BE2C (cell line): ENCODE measurements at regions not wholly inside any gene's neighbourhood (a gene's known extent, or its start where the extent isn't known, plus 50 kb on each side); places are given as distances from the start of the nearest gene placed in this dataset.

ENCODE experiments used
- DNase-seq: peaks from one replicate; pipeline ENCODE4 v3.0.0-alpha.2; 2020
- H3K27me3 ChIP-seq: fragments of 250-450 bp; sonication (Bioruptor Pico); 2 replicates; pipeline ENCODE4 v1.5.1; 2020; ENCODE audit warnings: mild to moderate bottlenecking
- H3K36me3 ChIP-seq: fragments of 250-450 bp; sonication (Bioruptor Pico); 2 replicates; pipeline ENCODE4 v1.5.1; 2020; ENCODE audit warnings: mild to moderate bottlenecking
- H3K4me1 ChIP-seq: fragments of 250-450 bp; sonication (Bioruptor Pico); 2 replicates; pipeline ENCODE4 v1.5.1; 2020
- H3K4me3 ChIP-seq: 2 replicates; pipeline ENCODE4 v1.5.1; 2011; ENCODE audit warnings: low read depth, low read length
- H3K9me3 ChIP-seq: fragments of 250-450 bp; sonication (Bioruptor Pico); 2 replicates; pipeline ENCODE4 v1.5.1; 2020
- TF ChIP-seq, protein P1 (sequence below): IDR thresholded peaks from 2 replicates; pipeline ENCODE4 v1.5.1; 2012; ENCODE audit warnings: mild to moderate bottlenecking, low read depth, low read length

DNA sequence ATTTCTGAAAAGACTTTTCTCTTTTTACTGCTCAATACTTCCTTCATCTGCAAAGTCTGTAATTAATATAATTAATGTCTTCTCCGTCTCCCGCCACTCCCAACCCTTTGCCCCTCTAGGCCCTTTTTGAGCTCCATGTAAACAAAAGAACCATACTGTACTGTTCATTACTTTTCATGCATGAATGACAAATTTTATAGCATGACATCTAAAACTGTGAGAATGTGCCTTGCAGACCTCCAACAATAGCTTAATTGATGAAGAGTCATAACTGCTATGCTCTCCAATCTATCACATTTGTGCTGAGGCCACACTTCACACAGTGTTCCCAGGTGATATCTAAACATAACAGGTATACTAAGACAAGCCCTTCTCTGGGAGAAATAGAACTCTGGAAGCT lies 1122.7 kb upstream of the ATXN7L3B start:
- no peak for DNase-seq
- H3K9me3 ChIP-seq = no peaks in the 10 kb centered on the region

DNA sequence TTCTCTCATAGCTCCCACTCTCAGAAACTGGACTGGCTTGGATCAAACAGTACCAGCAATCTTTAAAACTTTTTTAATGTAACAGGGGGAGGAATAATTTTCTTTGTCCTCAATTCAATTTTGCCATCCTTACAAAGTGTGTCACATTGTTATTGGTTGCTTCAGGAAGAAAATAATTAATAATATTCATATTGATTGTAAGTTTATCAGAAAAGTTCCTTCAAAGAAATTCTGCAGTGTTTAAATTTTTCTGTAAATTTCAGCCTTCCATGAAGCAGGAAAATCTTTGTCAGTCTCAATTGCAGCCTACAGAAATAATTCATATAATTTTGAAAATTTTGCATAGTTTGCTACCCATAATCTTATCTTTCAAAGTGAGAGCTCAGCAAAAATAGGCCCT lies 1119.1 kb upstream of the ATXN7L3B start:
- Histone ChIP-seq H3K9me3 (no peaks in the 10 kb centered on the region), H3K4me3 (no peak overlapping the region), H3K36me3 (no peaks in the 10 kb centered on the region), H3K27me3 (no peaks in the 10 kb centered on the region), H3K4me1 (no peaks in the 10 kb centered on the region)
- DNase-seq = no peak
- TF ChIP-seq, protein P1, sequence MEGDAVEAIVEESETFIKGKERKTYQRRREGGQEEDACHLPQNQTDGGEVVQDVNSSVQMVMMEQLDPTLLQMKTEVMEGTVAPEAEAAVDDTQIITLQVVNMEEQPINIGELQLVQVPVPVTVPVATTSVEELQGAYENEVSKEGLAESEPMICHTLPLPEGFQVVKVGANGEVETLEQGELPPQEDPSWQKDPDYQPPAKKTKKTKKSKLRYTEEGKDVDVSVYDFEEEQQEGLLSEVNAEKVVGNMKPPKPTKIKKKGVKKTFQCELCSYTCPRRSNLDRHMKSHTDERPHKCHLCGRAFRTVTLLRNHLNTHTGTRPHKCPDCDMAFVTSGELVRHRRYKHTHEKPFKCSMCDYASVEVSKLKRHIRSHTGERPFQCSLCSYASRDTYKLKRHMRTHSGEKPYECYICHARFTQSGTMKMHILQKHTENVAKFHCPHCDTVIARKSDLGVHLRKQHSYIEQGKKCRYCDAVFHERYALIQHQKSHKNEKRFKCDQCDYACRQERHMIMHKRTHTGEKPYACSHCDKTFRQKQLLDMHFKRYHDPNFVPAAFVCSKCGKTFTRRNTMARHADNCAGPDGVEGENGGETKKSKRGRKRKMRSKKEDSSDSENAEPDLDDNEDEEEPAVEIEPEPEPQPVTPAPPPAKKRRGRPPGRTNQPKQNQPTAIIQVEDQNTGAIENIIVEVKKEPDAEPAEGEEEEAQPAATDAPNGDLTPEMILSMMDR = no peak

More for the DNA sequence above, 1122.7 kb upstream of the ATXN7L3B start:
- Histone ChIP-seq H3K27me3 (no peaks in the 10 kb centered on the region), H3K4me1 (no peaks in the 10 kb centered on the region), H3K36me3 (no peaks in the 10 kb centered on the region), H3K4me3 (no peak overlapping the region)
- TF ChIP-seq, protein P1 = no peak

DNA sequence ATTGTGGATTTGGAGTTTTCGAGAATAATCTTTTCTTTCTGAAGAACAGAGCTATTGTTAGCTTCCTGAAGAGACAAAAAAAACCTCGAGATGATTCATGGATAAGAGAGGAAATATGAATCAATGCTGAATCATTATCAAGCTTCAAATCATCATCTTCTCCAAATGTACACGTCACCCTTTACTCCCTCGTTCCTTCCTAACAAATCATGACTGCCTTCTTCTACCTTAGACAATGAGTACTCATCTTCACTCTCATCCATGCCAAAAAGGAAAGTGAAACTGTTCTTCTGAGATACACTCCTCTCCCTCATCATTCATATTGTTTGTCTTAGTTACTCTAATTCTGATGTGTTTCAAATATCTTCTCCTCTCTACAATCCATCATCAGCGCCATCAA lies 1115.8 kb upstream of the ATXN7L3B start:
- Histone ChIP-seq H3K4me3 (no peak overlapping the region), H3K27me3 (no peaks in the 10 kb centered on the region)

DNA sequence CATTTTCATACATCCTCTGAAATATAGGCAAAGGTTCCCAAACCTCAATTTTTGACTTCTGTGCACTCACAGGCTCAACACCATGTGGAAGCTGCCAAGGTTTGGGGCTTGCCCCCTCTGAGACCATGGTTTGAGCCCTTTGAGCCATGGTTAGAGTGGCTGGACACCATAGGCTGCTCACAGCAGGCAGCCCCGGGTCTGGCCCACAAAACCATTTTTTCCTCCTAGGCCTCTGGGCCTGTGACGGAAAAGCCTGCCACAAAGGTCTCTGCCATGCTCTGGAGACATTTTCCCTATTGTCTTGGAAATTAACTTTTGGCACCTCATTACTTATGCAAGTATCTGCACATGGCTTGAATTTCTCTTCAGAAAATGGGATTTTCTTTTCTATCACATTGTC lies 1113.2 kb upstream of the ATXN7L3B start:
- TF ChIP-seq, protein P1 = no peak
- no peaks in the 10 kb centered on the region for H3K36me3 ChIP-seq
- no peaks in the 10 kb centered on the region for H3K27me3 ChIP-seq
- no peak for DNase-seq
- no peak overlapping the region for H3K4me3 ChIP-seq
- H3K9me3 ChIP-seq = no peaks in the 10 kb centered on the region; the same call in 1 of the 2 replicates
- no peaks in the 10 kb centered on the region for H3K4me1 ChIP-seq

More for the DNA sequence above, 1115.8 kb upstream of the ATXN7L3B start:
- Histone ChIP-seq H3K4me1 (no peaks in the 10 kb centered on the region), H3K36me3 (no peaks in the 10 kb centered on the region), H3K9me3 (no peaks in the 10 kb centered on the region; the same call in 1 of the 2 replicates)
- TF ChIP-seq, protein P1 = no peak
- no peak for DNase-seq

DNA sequence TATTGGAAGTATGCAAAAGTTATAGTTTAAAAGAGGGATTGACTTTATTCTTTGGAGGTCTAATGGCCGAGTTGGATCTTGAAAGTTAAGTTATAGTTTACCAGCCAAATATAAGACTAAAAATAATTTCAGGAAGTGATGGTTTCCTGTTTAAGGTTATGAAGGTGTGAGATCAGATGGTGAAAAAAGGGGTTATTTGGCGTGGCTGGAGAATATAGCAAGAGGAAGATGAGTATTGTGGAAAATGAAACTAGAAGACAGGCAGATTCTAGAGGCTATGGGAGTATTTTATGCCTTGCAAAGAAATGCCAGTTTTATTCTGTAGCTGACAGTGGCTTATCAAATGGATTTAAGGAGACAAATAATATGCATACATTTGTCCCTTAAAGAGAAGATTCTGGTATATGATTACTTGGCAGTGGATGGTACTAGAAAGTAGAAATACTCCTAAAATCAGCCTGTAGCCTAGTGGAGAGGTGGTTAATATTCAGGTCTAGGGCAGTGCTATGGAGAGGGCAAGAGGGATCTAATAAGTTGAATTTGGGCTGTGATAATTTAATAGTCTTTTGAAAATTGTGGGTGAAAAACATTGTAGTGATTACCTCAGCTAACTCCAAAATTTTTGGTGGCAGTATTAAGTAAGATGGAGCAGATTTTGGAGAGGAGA lies 1091.8 kb upstream of the ATXN7L3B start:
- no peaks in the 10 kb centered on the region for H3K36me3 ChIP-seq
- H3K9me3 ChIP-seq = no peaks in the 10 kb centered on the region
- no peaks in the 10 kb centered on the region for H3K27me3 ChIP-seq
- TF ChIP-seq, protein P1 = no peak
- no peak overlapping the region for H3K4me3 ChIP-seq
- no peaks in the 10 kb centered on the region for H3K4me1 ChIP-seq
- no peak for DNase-seq

DNA sequence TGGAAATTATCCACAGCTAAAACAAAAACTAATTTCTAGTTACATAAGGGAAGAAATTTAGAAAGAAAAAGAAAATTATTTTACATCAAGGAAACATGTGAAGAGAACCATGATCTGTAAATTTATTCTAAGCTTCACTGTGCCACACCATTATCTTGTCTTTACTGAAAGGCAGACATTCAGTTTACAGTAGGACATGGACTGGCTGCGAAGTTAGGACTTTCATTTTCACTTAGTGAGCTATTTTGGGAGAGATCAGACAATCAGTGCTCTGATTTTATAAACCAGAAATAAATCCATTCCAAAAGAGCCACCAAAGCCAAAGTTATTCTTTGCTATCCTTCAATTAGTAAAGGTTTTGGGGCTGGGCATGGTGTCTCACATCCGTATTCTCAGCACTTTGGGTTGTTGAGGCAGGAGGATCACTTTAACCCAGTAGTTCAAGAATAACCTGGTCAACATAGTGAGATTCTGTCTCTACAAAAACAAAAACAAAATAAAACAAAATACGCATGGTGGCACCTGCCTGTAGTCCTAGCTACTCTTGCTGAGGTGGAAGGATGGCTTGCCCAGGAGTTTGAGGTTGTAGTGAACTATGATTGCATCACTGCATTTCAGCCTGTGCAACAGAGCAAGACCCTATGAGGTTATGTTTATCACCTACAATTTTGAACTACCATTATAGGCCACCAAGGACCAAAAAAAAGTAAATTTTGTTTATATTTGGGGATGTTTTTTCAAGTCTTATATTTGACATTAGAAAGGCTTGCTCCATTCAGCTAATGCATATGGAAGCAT lies 1084.8 kb upstream of the ATXN7L3B start:
- H3K4me3 ChIP-seq = no peak overlapping the region
- DNase-seq = no peak
- H3K36me3 ChIP-seq = no peaks in the 10 kb centered on the region
- H3K27me3 ChIP-seq = no peaks in the 10 kb centered on the region
- TF ChIP-seq, protein P1 = no peak
- no peaks in the 10 kb centered on the region for H3K9me3 ChIP-seq
- H3K4me1 ChIP-seq = no peaks in the 10 kb centered on the region
